ENCODE measurements at regions not wholly inside any gene's neighbourhood (a gene's known extent, or its start where the extent isn't known, plus 50 kb on each side); places are given as distances from the start of the nearest gene placed in this dataset.

- ChIA-PET POLR2A (no interaction called here), CTCF (interaction anchor here (0.8 to 1.7 kb wide), 3 partner anchors 12 to 703 kb away, joined by 3 to 10 read pairs (median 5); no protein-coding TSS in a partner anchor)
- Histone ChIP-seq H3K4me3 (replicated peaks in 1 of 3; ENCODE audit: insufficient read depth in 1 of 3, low read depth in 1 of 3, low read length in 3 of 3) (no peak overlapping the region), H3K4me2 (ENCODE audit: insufficient read depth, low read length) (peak overlapping the region; percentile 97), H3K27me3 (ENCODE audit: control insufficient read depth in 2 of 2, insufficient read depth in 2 of 2, low read length in 2 of 2) (no peaks in the 10 kb centered on the region), H4K20me1 (replicated peaks; ENCODE audit: control insufficient read depth, extremely low read depth, insufficient read depth, low read length) (no peaks in the 10 kb centered on the region), H3K9me1 (replicated peaks; ENCODE audit: control insufficient read depth, extremely low read depth, insufficient read depth, low read length) (no peaks in the 10 kb centered on the region), H2AFZ (ENCODE audit: low read depth, low read length) (peak overlapping the region; percentile 56), H3K9me3 (replicated peaks; ENCODE audit: control insufficient read depth, insufficient read depth, low read length) (no peaks in the 10 kb centered on the region), H3K36me3 (ENCODE audit: control insufficient read depth in 2 of 2, extremely low read depth in 1 of 2, insufficient read depth in 2 of 2, low read length in 2 of 2) (no peaks in the 10 kb centered on the region), H3K27ac (ENCODE audit: insufficient read depth, low read depth, low read length) (peak overlapping the region; percentile 98), H3K9ac (replicated peaks; ENCODE audit: extremely low read depth, insufficient read depth, low read length) (peak overlapping the region; percentile 90), H3K79me2 (ENCODE audit: control insufficient read depth, insufficient read depth, low read length) (no peaks in the 10 kb centered on the region), H3K4me1 (ENCODE audit: control insufficient read depth, extremely low read depth, insufficient read depth, low read length) (peaks cover 40% of the 10 kb centered on the region)
- DNase-seq (ENCODE audit: low read depth, low spot score): peak; percentile 78
- intact Hi-C loops (cut with micrococcal nuclease) (loop anchor here (2.0 to 10.0 kb wide), 3 partner anchors 630 to 660 kb away; no protein-coding TSS in a partner anchor), dilution Hi-C loops (cut with MboI; ENCODE audit: extremely low pct_ligation_motif_present, low sequenced_read_pairs) (no loop called here)
- peak; percentile 49 for FAIRE-seq
- no TSS peak for BruUV-seq (replicated peaks)
- TF ChIP-seq POLR2AphosphoS5 (IDR thresholded peaks at IDR 0.05; ENCODE audit: insufficient read depth, low read depth, low read length) (no peak), JUN (IDR thresholded peaks at IDR 0.05; ENCODE audit: borderline replicate concordance, insufficient read depth, insufficient read length, low read depth) (peak; percentile 35), MAX (IDR thresholded peaks at IDR 0.05; ENCODE audit: insufficient read depth, insufficient read length) (no peak)
These were observed 76.6 kb downstream of the RPL10L start for GRCh38 chr14:46574978-46575375.

GRCh38 chr14:46574221-46574977 is 77.2 kb downstream of the RPL10L start:
- H3K4me2 ChIP-seq (ENCODE audit: insufficient read depth, low read length): peak overlapping the region; percentile 97
- CTCF ChIA-PET: interaction anchor here (0.8 to 1.7 kb wide), 4 partner anchors 9 to 84 kb away, joined by 3 to 8 read pairs (median 4); no protein-coding TSS in a partner anchor

More at GRCh38 chr14:46574221-46574977, 77.2 kb downstream of the RPL10L start:
- no peaks in the 10 kb centered on the region for H3K27me3 ChIP-seq (ENCODE audit: control insufficient read depth in 2 of 2, insufficient read depth in 2 of 2, low read length in 2 of 2)
- peaks cover 40% of the 10 kb centered on the region for H3K4me1 ChIP-seq (ENCODE audit: control insufficient read depth, extremely low read depth, insufficient read depth, low read length)
- intact Hi-C loops (cut with micrococcal nuclease) (loop anchor here (2.0 to 10.0 kb wide), 3 partner anchors 630 to 660 kb away; no protein-coding TSS in a partner anchor), dilution Hi-C loops (cut with MboI; ENCODE audit: extremely low pct_ligation_motif_present, low sequenced_read_pairs) (no loop called here)
- POLR2A ChIA-PET: no interaction called here
- BruUV-seq (replicated peaks): TSS peak; percentile 88
- H3K4me3 ChIP-seq (replicated peaks in 1 of 3; ENCODE audit: insufficient read depth in 1 of 3, low read depth in 1 of 3, low read length in 3 of 3): peak overlapping the region in 2 of 3 experiments; percentile 56 to 63
- H3K79me2 ChIP-seq (ENCODE audit: control insufficient read depth, insufficient read depth, low read length): no peaks in the 10 kb centered on the region
- peak overlapping the region; percentile 98 for H3K27ac ChIP-seq (ENCODE audit: insufficient read depth, low read depth, low read length)
- no peaks in the 10 kb centered on the region for H3K36me3 ChIP-seq (ENCODE audit: control insufficient read depth in 2 of 2, extremely low read depth in 1 of 2, insufficient read depth in 2 of 2, low read length in 2 of 2)
- TF ChIP-seq MYC (IDR thresholded peaks at IDR 0.05; ENCODE audit: low read depth, low read length) (no peak), EZH2 (IDR thresholded peaks at IDR 0.05; ENCODE audit: borderline replicate concordance, low read depth, low read length, severe bottlenecking) (no peak), POLR2A (IDR thresholded peaks at IDR 0.05; ENCODE audit: low read depth, low read length) (no peak), JUN (IDR thresholded peaks at IDR 0.05; ENCODE audit: borderline replicate concordance, insufficient read depth, insufficient read length, low read depth) (peak; percentile 79), CTCF (IDR thresholded peaks at IDR 0.05; ENCODE audit: extremely low read depth in 1 of 2, insufficient read depth in 1 of 2, low read depth in 1 of 2, low read length in 2 of 2) (no peak), GATA2 (IDR thresholded peaks at IDR 0.05; ENCODE audit: insufficient read depth, insufficient read length, low read depth, low read length) (no peak), FOS (IDR thresholded peaks at IDR 0.05; ENCODE audit: borderline replicate concordance, insufficient read depth, low read length) (peak; percentile 89), POLR2AphosphoS5 (IDR thresholded peaks at IDR 0.05; ENCODE audit: insufficient read depth, low read depth, low read length) (no peak)
- no peaks in the 10 kb centered on the region for H4K20me1 ChIP-seq (replicated peaks; ENCODE audit: control insufficient read depth, extremely low read depth, insufficient read depth, low read length)
- H2AFZ ChIP-seq (ENCODE audit: low read depth, low read length): peak overlapping the region; percentile 86
- DNase-seq (ENCODE audit: low read depth, low spot score): peak; percentile 85
- peak overlapping the region; percentile 90 for H3K9ac ChIP-seq (replicated peaks; ENCODE audit: extremely low read depth, insufficient read depth, low read length)
- H3K9me3 ChIP-seq (replicated peaks; ENCODE audit: control insufficient read depth, insufficient read depth, low read length): no peaks in the 10 kb centered on the region
- FAIRE-seq: peak; percentile 72
- H3K9me1 ChIP-seq (replicated peaks; ENCODE audit: control insufficient read depth, extremely low read depth, insufficient read depth, low read length): no peaks in the 10 kb centered on the region
